Heart right ventricle (tissue), 16 donors: ENCODE measurements at regions not wholly inside any gene's neighbourhood (a gene's known extent, or its start where the extent isn't known, plus 50 kb on each side); places are given as distances from the start of the nearest gene placed in this dataset.

ENCODE experiments used
- ATAC-seq, 8 donors: fragments of 200-7000 bp; cut with Tn5 transposase; one replicate each; pipeline ENCODE4 v1.9.1; 2020; ENCODE audit warnings: mild to moderate bottlenecking in 8 of 8, moderate library complexity in 8 of 8, moderate number of reproducible peaks in 1 of 8
- DNase-seq, 2 donors: peaks; one replicate each; pipeline ENCODE4 v3.0.0-alpha.2; 2020
- H3K27ac ChIP-seq, 10 donors: fragments of 200-600 bp; sonication (generic) in 2 of 10; one replicate each; pipeline versions ENCODE4 v1.5.0 to v1.8.0; 2020 to 2022; ENCODE audit warnings: mild to moderate bottlenecking in 3 of 10
- H3K27me3 ChIP-seq, 7 donors: fragments of 200-600 bp; one replicate each; pipeline ENCODE4 v1.8.0; 2021 to 2022; ENCODE audit warnings: mild to moderate bottlenecking in 2 of 7
- H3K36me3 ChIP-seq, 9 donors: fragments of 200-600 bp; sonication (generic) in 1 of 9; one replicate each; pipeline versions ENCODE4 v1.5.0 to v1.8.0; 2020 to 2022; ENCODE audit warnings: mild to moderate bottlenecking in 2 of 9
- H3K4me1 ChIP-seq, 9 donors: fragments of 200-600 bp; sonication (generic) in 1 of 9; one replicate each; pipeline versions ENCODE4 v1.5.0 to v1.8.0; 2020 to 2022; ENCODE audit warnings: mild to moderate bottlenecking in 4 of 9
- H3K4me3 ChIP-seq, 10 donors: fragments of 200-600 bp; sonication (generic) in 2 of 10; one replicate each; pipeline versions ENCODE4 v1.5.0 to v1.8.0; 2020 to 2022; ENCODE audit warnings: mild to moderate bottlenecking in 7 of 10, moderate library complexity in 2 of 10
- H3K9me3 ChIP-seq, 11 donors: fragments of 200-600 bp in 10 of 11; sonication (generic) in 2 of 11; one replicate each; pipeline versions ENCODE4 v1.5.0 to v1.8.0; 2013 to 2022; ENCODE audit warnings: mild to moderate bottlenecking in 2 of 11, control low read depth in 1 of 11, moderate library complexity in 1 of 11
- WGBS, 2 donors: extraction: QIAGEN DNeasy Blood & Tissue Kit; methylation state at CpG; one replicate each; pipeline ENCODE4 v1.1.7; 2013; ENCODE audit warnings: inconsistent platforms in 1 of 2; 5-methylcytosine and 5-hydroxymethylcytosine counted together
- intact Hi-C, 10 donors: fragments of 100-400 bp; cut with DNase I; formaldehyde crosslinking; loops; one replicate each; pipeline versions ENCODE4 v1.11.1 to v1.14.2; 2022
- TF ChIP-seq, protein P1 (sequence below), 9 donors: fragments of 200-600 bp; sonication (generic) in 2 of 9; IDR thresholded peaks; one replicate each; pipeline versions ENCODE4 v1.5.0 to v1.8.0; 2021 to 2022; ENCODE audit warnings: antibody characterized with exemption in 9 of 9, mild to moderate bottlenecking in 5 of 9, moderate library complexity in 1 of 9
- donor health status: Arrhythmogenic right ventricular cardiomyopathy.
- donor health status: ischemic (EF 13 %, LVEDD 7.1; RV severe dilation, severe dysfunction).
- donor health status: healthy with polysubstance abuse.
- donor health status: DM: no; HTN: yes; CAD: no.
- donor health status: DM: no; HTN: no; CAD: no.
- donor health status: ischemic (EF 25% LVEDD 6.9; RV normal size, moderate dysfunction).
- donor health status: ischemic (EF 25% LVEDD 5.7; RV mildly dilated, moderate dysfunction).
- donor health status: healthy.
- donor health status: DM: yes; HTN: yes; CAD: no.
- donor health status: Ischemic cardiomyopathy.
- donor health status: ischemic (EF 35%, LVEDD 5.7; RV mildly dilated, moderate dysfunction).
- donor health status: nonischemic (EF 11% LVEDD 7.7; RV severe dilation, severe dysfunction).
- donor health status: DM: yes; HTN: yes; CAD: no.
- donor health status: PGD.
- donor health status: ischemic (EF 29% LVEDD 5.4; RV normal size, mild dysfunction).
- donor health status: nonischemic (EF 23%, LVEDD 6.1; RV moderate dilation, normal function).

DNA sequence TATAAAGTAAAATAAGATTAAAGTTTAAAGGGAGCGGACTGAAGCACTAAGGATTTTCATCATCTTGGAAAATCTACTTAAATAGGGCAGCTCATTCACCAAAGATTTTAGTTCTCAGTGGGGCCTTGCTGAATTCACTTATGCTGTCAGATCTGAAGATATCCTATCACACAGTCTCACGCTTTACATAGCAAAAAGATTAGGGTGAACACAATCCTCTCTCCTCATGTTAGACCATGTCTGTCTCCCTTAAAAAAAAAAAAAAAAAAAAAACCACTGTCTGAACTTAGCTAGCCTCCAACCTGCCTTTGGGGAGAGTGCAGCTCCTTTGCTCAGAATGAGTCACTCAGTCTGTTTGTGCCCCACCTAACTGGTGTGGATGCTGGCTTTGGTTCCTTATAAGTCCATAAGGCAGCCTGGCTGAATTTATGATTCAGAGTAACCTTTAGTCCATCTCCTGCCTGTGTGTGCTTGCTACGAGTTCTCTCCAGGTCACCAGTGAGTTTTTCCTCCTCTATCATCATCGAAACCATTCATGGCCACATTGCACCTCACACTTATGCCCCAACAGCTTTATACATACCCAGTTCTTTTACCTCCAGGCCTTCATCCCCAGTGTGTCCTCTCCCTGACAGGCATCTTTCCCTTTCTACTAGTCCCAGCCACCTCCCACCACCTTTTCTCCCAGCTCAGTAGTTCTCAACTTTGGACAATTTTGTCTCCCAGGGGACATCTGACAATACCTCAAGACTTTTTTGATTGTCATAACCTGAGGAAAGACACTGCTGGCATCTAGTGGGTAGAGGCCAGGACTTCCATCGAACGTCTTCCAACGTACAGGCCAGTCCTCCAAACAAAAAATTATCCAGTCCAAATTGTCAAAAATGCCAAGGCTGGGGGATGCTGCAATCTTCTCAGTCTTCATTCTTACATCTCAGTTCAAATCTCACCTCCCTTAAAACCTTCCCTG is 220.7 kb upstream of the EMCN start:
- H3K36me3 ChIP-seq = no peaks in the 10 kb centered on the region
- ATAC-seq (peak; percentile 65 to 93 (median 78)), DNase-seq (peak in 1 of 2 donors; percentile 5)
- peaks cover 0 to 34% (median 11%) of the 10 kb centered on the region in 9 donors for H3K4me1 ChIP-seq
- H3K27me3 ChIP-seq = no peaks in the 10 kb centered on the region
- TF ChIP-seq, protein P1, sequence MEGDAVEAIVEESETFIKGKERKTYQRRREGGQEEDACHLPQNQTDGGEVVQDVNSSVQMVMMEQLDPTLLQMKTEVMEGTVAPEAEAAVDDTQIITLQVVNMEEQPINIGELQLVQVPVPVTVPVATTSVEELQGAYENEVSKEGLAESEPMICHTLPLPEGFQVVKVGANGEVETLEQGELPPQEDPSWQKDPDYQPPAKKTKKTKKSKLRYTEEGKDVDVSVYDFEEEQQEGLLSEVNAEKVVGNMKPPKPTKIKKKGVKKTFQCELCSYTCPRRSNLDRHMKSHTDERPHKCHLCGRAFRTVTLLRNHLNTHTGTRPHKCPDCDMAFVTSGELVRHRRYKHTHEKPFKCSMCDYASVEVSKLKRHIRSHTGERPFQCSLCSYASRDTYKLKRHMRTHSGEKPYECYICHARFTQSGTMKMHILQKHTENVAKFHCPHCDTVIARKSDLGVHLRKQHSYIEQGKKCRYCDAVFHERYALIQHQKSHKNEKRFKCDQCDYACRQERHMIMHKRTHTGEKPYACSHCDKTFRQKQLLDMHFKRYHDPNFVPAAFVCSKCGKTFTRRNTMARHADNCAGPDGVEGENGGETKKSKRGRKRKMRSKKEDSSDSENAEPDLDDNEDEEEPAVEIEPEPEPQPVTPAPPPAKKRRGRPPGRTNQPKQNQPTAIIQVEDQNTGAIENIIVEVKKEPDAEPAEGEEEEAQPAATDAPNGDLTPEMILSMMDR (IDR thresholded peaks at IDR 0.05) = peak in 3 of 9 donors; percentile 17 to 40 (median 25)
- 72 to 78% methylated on average over 7 of the region's 7 CpGs for WGBS, 2 donors
- peak overlapping the region in 5 of 10 donors; percentile 2 to 57 (median 16) for H3K27ac ChIP-seq
- no peak overlapping the region for H3K4me3 ChIP-seq
- intact Hi-C loops = loop anchor here in 5 of 10 donors (5.0 to 10.0 kb wide), 10 partner anchors 41 to 646 kb away; partner anchors contain the start of gene EMCN (in 2 of the 5)
- peaks cover 0 to 13% (median 3%) of the 10 kb centered on the region in 11 donors for H3K9me3 ChIP-seq

DNA sequence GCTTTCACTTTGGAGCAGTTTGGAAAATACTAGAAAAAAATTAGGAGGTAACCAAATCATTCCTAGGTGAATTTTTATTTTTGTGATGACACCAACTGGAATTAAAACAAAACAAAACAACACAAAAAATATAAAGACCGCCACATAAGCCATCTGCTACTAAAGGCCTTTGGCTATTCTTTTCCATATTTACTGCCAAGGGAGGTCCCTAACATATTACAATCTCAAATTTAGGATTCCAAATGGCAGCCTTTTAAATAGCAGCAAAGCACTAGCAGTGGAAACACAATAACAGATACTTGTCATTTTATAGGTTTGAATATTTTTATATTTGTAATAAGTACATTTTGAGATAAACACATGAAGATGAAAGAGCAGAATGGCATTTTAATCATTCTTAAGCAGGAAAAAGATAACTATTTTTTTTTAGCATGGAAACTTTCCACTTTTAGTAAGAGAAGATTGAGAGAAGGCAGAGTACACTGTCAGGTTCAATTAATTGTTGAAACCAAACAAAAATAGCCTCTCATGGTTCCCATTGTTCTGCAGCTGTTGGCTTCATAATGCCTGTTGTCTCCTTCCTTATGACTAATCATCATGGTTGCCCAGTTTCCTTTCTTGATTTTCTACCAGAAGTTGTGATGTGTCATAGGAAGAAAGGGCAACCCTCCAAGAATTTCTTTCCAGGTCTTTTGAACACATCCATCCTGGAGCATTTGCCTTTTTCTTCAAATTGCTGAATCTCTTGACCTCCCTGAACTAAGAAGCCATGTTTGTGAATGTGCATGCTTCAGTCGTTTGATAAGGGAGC is 219.0 kb upstream of the EMCN start:
- 48 to 51% methylated on average over 2 of the region's 2 CpGs for WGBS, 2 donors
- intact Hi-C loops = loop anchor here in 5 of 10 donors (2.0 to 10.0 kb wide), 12 partner anchors 40 to 645 kb away; partner anchors contain the start of gene EMCN (in 3 of the 5)
- H3K36me3 ChIP-seq = no peaks in the 10 kb centered on the region
- no peak overlapping the region for H3K4me3 ChIP-seq
- H3K4me1 ChIP-seq = peaks cover 0 to 34% (median 11%) of the 10 kb centered on the region in 9 donors
- peak; percentile 53 to 92 (median 76) for ATAC-seq
- H3K27me3 ChIP-seq = no peaks in the 10 kb centered on the region
- peak overlapping the region in 9 of 10 donors; percentile 20 to 63 (median 52) for H3K27ac ChIP-seq
- DNase-seq = peak in 1 of 2 donors; percentile 34
- peaks cover 0 to 15% (median 4%) of the 10 kb centered on the region in 11 donors for H3K9me3 ChIP-seq
- TF ChIP-seq, protein P1 (IDR thresholded peaks at IDR 0.05) = no peak

DNA sequence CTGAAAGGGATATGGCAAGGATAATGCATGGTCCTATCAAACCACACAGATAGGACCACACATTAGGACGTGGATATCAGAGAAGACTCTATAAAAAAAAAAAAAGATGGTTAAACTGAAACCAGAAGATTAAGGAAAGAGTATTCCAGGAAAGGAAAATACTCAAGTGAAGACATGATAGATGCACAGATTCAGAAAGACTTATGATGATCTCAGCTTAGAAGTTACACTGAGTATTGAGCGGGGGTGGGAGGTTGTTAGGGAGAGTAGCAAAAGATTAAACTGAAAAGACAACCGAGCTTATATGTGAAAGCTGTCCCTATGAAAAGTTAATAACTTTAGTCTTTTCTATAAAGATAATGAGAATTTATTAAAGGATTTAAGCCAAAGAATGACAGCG is 211.0 kb upstream of the EMCN start:
- Histone ChIP-seq H3K4me3 (no peak overlapping the region), H3K4me1 (no peaks in the 10 kb centered on the region), H3K36me3 (no peaks in the 10 kb centered on the region), H3K9me3 (peaks cover 0 to 15% (median 4%) of the 10 kb centered on the region in 11 donors), H3K27ac (no peak overlapping the region), H3K27me3 (no peaks in the 10 kb centered on the region)
- intact Hi-C loops = no loop called here
- ATAC-seq (no peak), DNase-seq (no peak)
- TF ChIP-seq, protein P1 (IDR thresholded peaks at IDR 0.05) = no peak
- whole genome bisulfite sequencing, 2 donors = 81 to 83% methylated on average over 4 of the region's 4 CpGs
